Liver (tissue), 8 donors: ENCODE measurements at regions not wholly inside any gene's neighbourhood (a gene's known extent, or its start where the extent isn't known, plus 50 kb on each side); places are given as distances from the start of the nearest gene placed in this dataset.

Experiments used
- DNase-seq: peaks from one replicate; pipeline ENCODE4 v3.0.0-alpha.2; 2017; ENCODE audit warnings: low spot score
- H3K27ac ChIP-seq, 2 donors: one replicate each; pipeline ENCODE4 v1.7.0; 2013; ENCODE audit warnings: inconsistent platforms in 2 of 2, low read length in 2 of 2, control low read depth in 1 of 2, low read depth in 1 of 2, mild to moderate bottlenecking in 1 of 2
- H3K27me3 ChIP-seq, 4 donors: one replicate each; pipeline versions ENCODE4 v1.6.1 to v1.7.0; 2013; ENCODE audit warnings: low read length in 3 of 4, inconsistent platforms in 1 of 4, mild to moderate bottlenecking in 1 of 4, moderate library complexity in 1 of 4; ENCODE audit not compliant: control insufficient read depth in 4 of 4, insufficient read depth in 4 of 4
- H3K36me3 ChIP-seq, 4 donors: one replicate each; pipeline versions ENCODE4 v1.6.1 to v1.7.0; 2013; ENCODE audit warnings: low read length in 3 of 4, mild to moderate bottlenecking in 3 of 4, low read depth in 1 of 4, moderate library complexity in 1 of 4; ENCODE audit not compliant: control insufficient read depth in 4 of 4, insufficient read depth in 3 of 4
- H3K4me1 ChIP-seq, 4 donors: one replicate each; pipeline versions ENCODE4 v1.6.1 to v1.7.0; 2013; ENCODE audit warnings: low read length in 3 of 4, mild to moderate bottlenecking in 3 of 4, moderate library complexity in 1 of 4; ENCODE audit not compliant: control insufficient read depth in 4 of 4, insufficient read depth in 4 of 4
- H3K4me3 ChIP-seq, 3 donors: one replicate each; pipeline versions ENCODE4 v1.6.1 to v1.7.0; 2013; ENCODE audit warnings: low read length in 3 of 3, control low read depth in 1 of 3, low read depth in 1 of 3, mild to moderate bottlenecking in 1 of 3
- H3K9ac ChIP-seq, 2 donors: one replicate each; pipeline ENCODE4 v1.7.0; 2013; ENCODE audit warnings: low read length in 2 of 2, mild to moderate bottlenecking in 2 of 2, moderate library complexity in 2 of 2, control low read depth in 1 of 2, low read depth in 1 of 2
- H3K9me3 ChIP-seq, 4 donors: one replicate each; pipeline versions ENCODE4 v1.6.1 to v1.7.0; 2013; ENCODE audit warnings: low read length in 3 of 4; ENCODE audit not compliant: control insufficient read depth in 4 of 4
- ATF3 ChIP-seq: IDR thresholded peaks from 2 replicates; pipeline ENCODE4 v1.6.1; 2016; ENCODE audit warnings: antibody characterized with exemption
- CTCF ChIP-seq: fragments of 150-350 bp; IDR thresholded peaks from 2 replicates; pipeline ENCODE4 v1.5.1; 2017; ENCODE audit warnings: improper control_type of control experiment, low read depth, low read length; ENCODE audit not compliant: missing input control
- EGR1 ChIP-seq, 2 donors: IDR thresholded peaks; 2 replicates each; pipeline ENCODE4 v1.6.1; 2016 to 2018; ENCODE audit warnings: antibody characterized with exemption in 2 of 2, low read depth in 2 of 2
- FOXA2 ChIP-seq: IDR thresholded peaks from 2 replicates; pipeline ENCODE4 v1.6.1; 2016; ENCODE audit warnings: antibody characterized with exemption
- GABPA ChIP-seq, 2 donors: IDR thresholded peaks in 1 of 2; conservative IDR thresholded peaks in 1 of 2; 2 replicates each; pipeline ENCODE4 v1.6.1; 2016; ENCODE audit warnings: antibody characterized with exemption in 2 of 2, mild to moderate bottlenecking in 1 of 2, moderate library complexity in 1 of 2
- HNF4A ChIP-seq, 2 donors: conservative IDR thresholded peaks; 2 replicates each; pipeline ENCODE4 v1.6.1; 2016; ENCODE audit warnings: antibody characterized with exemption in 2 of 2, mild to moderate bottlenecking in 2 of 2
- JUND ChIP-seq, 2 donors: IDR thresholded peaks; 2 replicates each; pipeline ENCODE4 v1.6.1; 2016; ENCODE audit warnings: antibody characterized with exemption in 2 of 2
- NR2F2 ChIP-seq: IDR thresholded peaks from 2 replicates; pipeline ENCODE4 v1.6.1; 2016; ENCODE audit warnings: antibody characterized with exemption
- RXRA ChIP-seq, 2 donors: IDR thresholded peaks; 2 replicates each; pipeline ENCODE4 v1.6.1; 2017 to 2018; ENCODE audit warnings: antibody characterized with exemption in 2 of 2, mild to moderate bottlenecking in 1 of 2
- WGBS: extraction: QIAGEN DNeasy Blood & Tissue Kit; methylation state at CpG from one replicate; pipeline ENCODE4 v1.1.7; 2013; 5-methylcytosine and 5-hydroxymethylcytosine counted together
- TF ChIP-seq, protein P1 (sequence below): IDR thresholded peaks from 2 replicates; pipeline ENCODE4 v1.6.1; 2016; ENCODE audit warnings: antibody characterized with exemption, mild to moderate bottlenecking
- TF ChIP-seq, protein P2 (sequence below): IDR thresholded peaks from 2 replicates; pipeline ENCODE4 v1.6.1; 2016; ENCODE audit warnings: antibody characterized with exemption
- TF ChIP-seq, protein P3 (sequence below): IDR thresholded peaks from 2 replicates; pipeline ENCODE4 v1.6.1; 2016; ENCODE audit warnings: antibody characterized with exemption
- donor health status: healthy.
- donor health status: healthy.
- donor health status: healthy.
- donor health status: healthy.
- donor health status: healthy.

GRCh38 chr3:147655236-147655635 lies 246.1 kb downstream of the ZIC1 start:
- WGBS = 75% methylated on average over 2 of the region's 2 CpGs
- H3K4me3 ChIP-seq = no peak overlapping the region
- H3K27me3 ChIP-seq = no peaks in the 10 kb centered on the region
- no peak overlapping the region for H3K27ac ChIP-seq
- no peak overlapping the region for H3K9ac ChIP-seq
- TF ChIP-seq HNF4A (conservative IDR thresholded peaks at IDR 0.05) (no peak), JUND (IDR thresholded peaks at IDR 0.05) (no peak), RXRA (IDR thresholded peaks at IDR 0.05) (no peak), NR2F2 (no peak), GABPA (IDR thresholded peaks at IDR 0.05 in 1 of 2, conservative IDR thresholded peaks at IDR 0.05 in 1 of 2) (no peak), EGR1 (IDR thresholded peaks at IDR 0.05; ENCODE audit: low read depth in 2 of 2) (no peak), CTCF (no peak), ATF3 (no peak), FOXA2 (no peak)
- TF ChIP-seq, protein P1, sequence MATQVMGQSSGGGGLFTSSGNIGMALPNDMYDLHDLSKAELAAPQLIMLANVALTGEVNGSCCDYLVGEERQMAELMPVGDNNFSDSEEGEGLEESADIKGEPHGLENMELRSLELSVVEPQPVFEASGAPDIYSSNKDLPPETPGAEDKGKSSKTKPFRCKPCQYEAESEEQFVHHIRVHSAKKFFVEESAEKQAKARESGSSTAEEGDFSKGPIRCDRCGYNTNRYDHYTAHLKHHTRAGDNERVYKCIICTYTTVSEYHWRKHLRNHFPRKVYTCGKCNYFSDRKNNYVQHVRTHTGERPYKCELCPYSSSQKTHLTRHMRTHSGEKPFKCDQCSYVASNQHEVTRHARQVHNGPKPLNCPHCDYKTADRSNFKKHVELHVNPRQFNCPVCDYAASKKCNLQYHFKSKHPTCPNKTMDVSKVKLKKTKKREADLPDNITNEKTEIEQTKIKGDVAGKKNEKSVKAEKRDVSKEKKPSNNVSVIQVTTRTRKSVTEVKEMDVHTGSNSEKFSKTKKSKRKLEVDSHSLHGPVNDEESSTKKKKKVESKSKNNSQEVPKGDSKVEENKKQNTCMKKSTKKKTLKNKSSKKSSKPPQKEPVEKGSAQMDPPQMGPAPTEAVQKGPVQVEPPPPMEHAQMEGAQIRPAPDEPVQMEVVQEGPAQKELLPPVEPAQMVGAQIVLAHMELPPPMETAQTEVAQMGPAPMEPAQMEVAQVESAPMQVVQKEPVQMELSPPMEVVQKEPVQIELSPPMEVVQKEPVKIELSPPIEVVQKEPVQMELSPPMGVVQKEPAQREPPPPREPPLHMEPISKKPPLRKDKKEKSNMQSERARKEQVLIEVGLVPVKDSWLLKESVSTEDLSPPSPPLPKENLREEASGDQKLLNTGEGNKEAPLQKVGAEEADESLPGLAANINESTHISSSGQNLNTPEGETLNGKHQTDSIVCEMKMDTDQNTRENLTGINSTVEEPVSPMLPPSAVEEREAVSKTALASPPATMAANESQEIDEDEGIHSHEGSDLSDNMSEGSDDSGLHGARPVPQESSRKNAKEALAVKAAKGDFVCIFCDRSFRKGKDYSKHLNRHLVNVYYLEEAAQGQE = no peak
- TF ChIP-seq, protein P2, sequence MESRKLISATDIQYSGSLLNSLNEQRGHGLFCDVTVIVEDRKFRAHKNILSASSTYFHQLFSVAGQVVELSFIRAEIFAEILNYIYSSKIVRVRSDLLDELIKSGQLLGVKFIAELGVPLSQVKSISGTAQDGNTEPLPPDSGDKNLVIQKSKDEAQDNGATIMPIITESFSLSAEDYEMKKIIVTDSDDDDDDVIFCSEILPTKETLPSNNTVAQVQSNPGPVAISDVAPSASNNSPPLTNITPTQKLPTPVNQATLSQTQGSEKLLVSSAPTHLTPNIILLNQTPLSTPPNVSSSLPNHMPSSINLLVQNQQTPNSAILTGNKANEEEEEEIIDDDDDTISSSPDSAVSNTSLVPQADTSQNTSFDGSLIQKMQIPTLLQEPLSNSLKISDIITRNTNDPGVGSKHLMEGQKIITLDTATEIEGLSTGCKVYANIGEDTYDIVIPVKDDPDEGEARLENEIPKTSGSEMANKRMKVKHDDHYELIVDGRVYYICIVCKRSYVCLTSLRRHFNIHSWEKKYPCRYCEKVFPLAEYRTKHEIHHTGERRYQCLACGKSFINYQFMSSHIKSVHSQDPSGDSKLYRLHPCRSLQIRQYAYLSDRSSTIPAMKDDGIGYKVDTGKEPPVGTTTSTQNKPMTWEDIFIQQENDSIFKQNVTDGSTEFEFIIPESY = no peak
- no peaks in the 10 kb centered on the region for H3K9me3 ChIP-seq
- H3K4me1 ChIP-seq = no peaks in the 10 kb centered on the region
- H3K36me3 ChIP-seq = peaks cover 0 to 2% (median 0%) of the 10 kb centered on the region in 4 donors
- no peak for DNase-seq

GRCh38 chr3:147656023-147656422 lies 246.9 kb downstream of the ZIC1 start:
- no peaks in the 10 kb centered on the region for H3K4me1 ChIP-seq
- peaks cover 0 to 2% (median 0%) of the 10 kb centered on the region in 4 donors for H3K36me3 ChIP-seq
- H3K9ac ChIP-seq = no peak overlapping the region
- H3K27me3 ChIP-seq = no peaks in the 10 kb centered on the region
- 72% methylated on average over 2 of the region's 2 CpGs for WGBS
- no peak overlapping the region for H3K27ac ChIP-seq
- H3K9me3 ChIP-seq = no peaks in the 10 kb centered on the region
- H3K4me3 ChIP-seq = no peak overlapping the region
- DNase-seq = no peak
- TF ChIP-seq, protein P3, sequence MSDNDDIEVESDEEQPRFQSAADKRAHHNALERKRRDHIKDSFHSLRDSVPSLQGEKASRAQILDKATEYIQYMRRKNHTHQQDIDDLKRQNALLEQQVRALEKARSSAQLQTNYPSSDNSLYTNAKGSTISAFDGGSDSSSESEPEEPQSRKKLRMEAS = no peak
- no peak for TF ChIP-seq NR2F2
